ENCODE measurements at regions not wholly inside any gene's neighbourhood (a gene's known extent, or its start where the extent isn't known, plus 50 kb on each side); places are given as distances from the start of the nearest gene placed in this dataset.
"Not testable (repeated sequence)": the region's sequence is repeated elsewhere in the genome, so short reads cannot be mapped to it uniquely, and the experiment has no call there.

- DNase-seq (ENCODE audit: low spot score): no peak
Observed at GRCh38 chr2:239831861-239832489, 193.2 kb downstream of the NDUFA10 start.

GRCh38 chr2:239831001-239831731, 194.0 kb downstream of the NDUFA10 start:
- no peak for DNase-seq (ENCODE audit: low spot score)

GRCh38 chr2:239830121-239831000, 194.8 kb downstream of the NDUFA10 start:
- DNase-seq (ENCODE audit: low spot score): no peak

GRCh38 chr2:239829326-239829725, 195.8 kb downstream of the NDUFA10 start:
- DNase-seq (ENCODE audit: low spot score): no peak

- not testable (repeated sequence) for DNase-seq (ENCODE audit: low spot score)
Observed at GRCh38 chr2:239828973-239829275, 196.2 kb downstream of the NDUFA10 start.

GRCh38 chr2:239828192-239828972, 196.8 kb downstream of the NDUFA10 start:
- no peak for DNase-seq (ENCODE audit: low spot score)

GRCh38 chr2:239827523-239827890, 197.6 kb downstream of the NDUFA10 start:
- no peak for DNase-seq (ENCODE audit: low spot score)

- DNase-seq (ENCODE audit: low spot score): no peak
Observed at GRCh38 chr2:239826786-239827522, 198.2 kb downstream of the NDUFA10 start.

- DNase-seq (ENCODE audit: low spot score): no peak
Observed at GRCh38 chr2:239826376-239826775, 198.8 kb downstream of the NDUFA10 start.

GRCh38 chr2:239825705-239825979, 199.5 kb downstream of the NDUFA10 start:
- no peak for DNase-seq (ENCODE audit: low spot score)

GRCh38 chr2:239824866-239825704, 200.1 kb downstream of the NDUFA10 start:
- no peak for DNase-seq (ENCODE audit: low spot score)

GRCh38 chr2:239824046-239824694, 201.0 kb downstream of the NDUFA10 start:
- no peak for DNase-seq (ENCODE audit: low spot score)

GRCh38 chr2:239822146-239822831, 202.9 kb downstream of the NDUFA10 start:
- DNase-seq (ENCODE audit: low spot score): no peak

- no peak for DNase-seq (ENCODE audit: low spot score)
Observed at GRCh38 chr2:239821694-239822075, 203.5 kb downstream of the NDUFA10 start.

GRCh38 chr2:239820836-239821693, 204.1 kb downstream of the NDUFA10 start:
- DNase-seq (ENCODE audit: low spot score): no peak

GRCh38 chr2:239819974-239820555, 205.1 kb downstream of the NDUFA10 start:
- DNase-seq (ENCODE audit: low spot score): no peak

GRCh38 chr2:239819091-239819973, 205.8 kb downstream of the NDUFA10 start:
- DNase-seq (ENCODE audit: low spot score): no peak

Measured in HuH-7.5 (cell line).